DMS153 (cell line): ENCODE measurements at regions not wholly inside any gene's neighbourhood (a gene's known extent, or its start where the extent isn't known, plus 50 kb on each side); places are given as distances from the start of the nearest gene placed in this dataset.
A peak's percentile ranks its signal among the peaks of the same experiment; 100 is the strongest.

ENCODE experiments used
- DNase-seq: peaks from one replicate; lab custom pipeline; 2025; lab: John Stamatoyannopoulos, UW

- peak; percentile 74 for DNase-seq
Measured at GRCh38 chr10:57015595-57016318, 654.7 kb upstream of the ZWINT start.

- no peak for DNase-seq
Measured at GRCh38 chr10:57015187-57015586, 654.1 kb upstream of the ZWINT start.

- no peak for DNase-seq
Measured at GRCh38 chr10:57014758-57015157, 653.7 kb upstream of the ZWINT start.

- DNase-seq: no peak
Measured at GRCh38 chr10:57008189-57008588, 647.1 kb upstream of the ZWINT start.

- no peak for DNase-seq
Measured at GRCh38 chr10:56991591-56992069, 630.6 kb upstream of the ZWINT start.

GRCh38 chr10:56975513-56975912 lies 614.5 kb upstream of the ZWINT start:
- no peak for DNase-seq

DNA sequence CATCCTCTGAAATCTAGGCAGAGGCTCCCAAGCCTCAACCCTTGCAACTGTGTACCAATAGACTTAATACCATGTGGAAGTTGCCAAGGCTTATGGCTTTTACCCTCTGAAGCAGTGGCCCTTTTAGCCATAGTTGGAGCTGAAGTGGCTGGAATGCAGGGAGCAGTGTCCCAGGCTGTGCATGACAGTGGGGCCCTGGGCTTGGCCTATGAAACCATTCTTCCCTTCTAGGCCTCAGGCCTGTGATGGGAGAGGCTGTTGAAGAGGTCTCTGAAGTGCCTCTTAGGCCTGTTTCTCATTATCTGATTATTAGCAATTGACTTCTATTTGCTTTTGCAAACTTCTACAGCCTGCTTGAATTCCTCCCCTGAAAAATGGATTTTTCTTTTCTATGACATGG lies 612.7 kb upstream of the ZWINT start:
- no peak for DNase-seq

- no peak for DNase-seq
Measured at GRCh38 chr10:56943221-56943755, 582.2 kb upstream of the ZWINT start.

- no peak for DNase-seq
Measured at GRCh38 chr10:56934515-56934914, 573.5 kb upstream of the ZWINT start.

DNA sequence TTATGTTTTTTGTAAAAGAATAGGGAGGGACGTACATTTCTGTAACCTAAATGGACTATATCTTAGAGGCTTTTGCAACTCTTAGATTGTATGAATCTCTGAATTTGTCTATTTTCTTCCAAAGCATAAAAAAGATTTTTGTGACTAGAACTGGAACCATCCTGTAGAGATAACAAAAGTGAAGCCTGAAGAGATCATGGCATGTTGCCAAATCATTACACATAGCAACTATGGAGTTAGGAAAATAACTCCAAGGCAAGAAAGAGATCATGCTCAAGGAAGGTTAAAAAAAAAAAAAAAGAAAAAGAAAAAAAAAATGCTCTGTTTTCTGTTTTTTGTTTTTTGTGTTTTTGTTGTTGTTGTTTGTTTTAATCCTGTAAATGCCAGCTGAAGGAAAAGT lies 567.7 kb upstream of the ZWINT start:
- DNase-seq: no peak

GRCh38 chr10:56927701-56928100 lies 566.6 kb upstream of the ZWINT start:
- DNase-seq: no peak

DNA sequence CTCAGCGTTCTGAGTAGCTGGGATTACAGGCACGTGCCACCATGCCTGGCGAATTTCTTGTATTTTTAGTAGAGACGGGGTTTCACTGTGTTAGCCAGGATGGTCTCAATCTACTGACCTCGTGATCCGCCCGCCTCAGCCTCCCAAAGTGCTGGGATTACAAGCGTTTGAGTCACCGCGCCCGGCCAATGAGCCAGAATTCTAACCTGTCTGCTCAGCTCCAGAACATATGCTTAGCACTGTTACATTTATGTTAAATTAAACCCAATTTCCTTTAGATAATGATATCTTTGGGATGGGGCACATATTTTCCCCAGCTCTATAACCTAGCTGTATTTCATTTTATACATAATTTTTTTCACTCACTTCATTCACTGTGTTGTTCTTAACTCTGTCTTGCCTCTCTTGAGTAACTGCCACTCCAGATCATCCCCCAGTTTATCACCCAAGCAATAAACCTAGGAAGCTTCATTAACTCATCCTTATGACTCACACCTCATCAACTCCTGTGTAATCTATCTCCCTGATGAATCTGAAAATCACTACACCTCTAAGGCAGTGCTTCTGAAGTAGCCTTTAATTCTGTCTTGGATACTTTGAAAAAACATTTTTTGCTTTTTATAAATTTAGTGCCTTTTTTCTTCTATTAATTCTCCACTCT lies 559.7 kb upstream of the ZWINT start:
- DNase-seq: no peak

DNA sequence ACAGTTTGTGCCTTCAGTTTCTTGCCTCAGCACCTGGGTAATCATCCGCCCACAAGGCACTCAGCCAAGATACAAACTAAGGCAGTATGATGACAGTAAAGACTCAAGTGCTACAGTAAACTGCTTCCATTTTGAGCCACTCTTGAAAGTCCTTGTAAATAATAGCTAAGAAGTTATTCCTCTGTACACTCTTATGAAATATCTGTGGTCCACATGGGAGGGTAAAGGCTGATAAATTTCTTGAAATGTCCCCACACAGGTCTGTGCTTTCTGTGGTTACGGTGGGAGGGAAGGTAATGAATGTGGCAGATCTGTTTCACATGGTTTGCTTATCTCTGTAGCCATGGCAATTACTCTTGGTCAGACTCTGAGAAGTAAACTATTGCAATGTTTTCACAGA lies 551.0 kb upstream of the ZWINT start:
- DNase-seq: no peak

DNA sequence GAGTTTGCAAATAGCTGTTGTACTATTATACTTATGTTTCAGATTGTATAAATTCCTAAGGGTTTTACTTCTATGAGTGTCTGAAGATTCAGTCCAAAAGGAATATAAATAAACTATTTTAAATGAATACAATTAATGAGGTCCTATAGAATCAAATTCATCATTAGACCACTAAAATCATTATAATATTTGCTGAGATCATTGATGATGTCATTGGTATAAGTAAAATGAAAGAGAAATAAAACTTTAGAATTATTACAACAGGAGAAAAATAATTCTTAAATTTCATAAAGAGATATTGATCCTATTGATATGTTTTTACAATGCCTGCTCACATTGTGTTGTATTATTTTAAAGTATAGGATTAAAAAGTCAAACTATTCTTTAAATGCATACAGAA lies 544.0 kb upstream of the ZWINT start:
- no peak for DNase-seq

DNA sequence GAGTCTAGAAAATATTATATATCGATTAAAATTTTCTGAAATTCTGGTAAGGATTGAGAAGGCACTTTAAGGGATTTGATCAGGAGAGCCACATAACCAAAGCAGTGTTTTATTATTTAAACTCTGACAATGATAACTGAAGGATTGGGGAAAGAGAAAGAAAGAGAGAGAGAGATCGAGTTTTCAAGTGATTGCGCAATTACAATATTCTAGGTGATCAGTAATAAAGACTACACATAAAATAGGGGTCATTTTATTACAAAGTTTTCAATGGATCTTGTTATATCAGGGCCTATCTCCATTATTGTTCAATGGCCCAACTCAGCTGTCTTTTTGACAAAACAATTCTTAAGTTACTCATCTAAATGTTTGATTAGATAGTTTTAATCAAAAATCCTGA lies 541.5 kb upstream of the ZWINT start:
- no peak for DNase-seq

DNA sequence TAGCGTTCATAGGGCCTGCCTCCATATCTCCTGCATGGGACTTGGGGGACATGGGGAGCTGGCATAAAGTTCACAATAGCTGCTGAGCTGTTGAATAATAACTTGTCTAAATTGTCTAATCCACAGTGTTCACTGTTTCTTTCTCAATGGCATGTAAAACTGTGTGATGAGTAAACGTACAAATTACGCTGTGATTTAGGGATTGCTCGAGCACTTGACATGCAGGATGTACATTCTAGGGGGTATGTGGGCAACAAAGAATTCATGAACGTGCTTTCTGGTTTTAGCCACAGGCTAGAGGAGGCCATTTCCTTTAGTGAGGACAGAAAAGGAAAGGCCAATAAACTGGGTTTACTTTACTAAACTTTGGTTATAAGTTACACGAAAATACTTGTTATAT lies 534.2 kb upstream of the ZWINT start:
- DNase-seq: no peak

- peak; percentile 79 for DNase-seq
Measured at GRCh38 chr10:56881218-56881617, 520.2 kb upstream of the ZWINT start.

GRCh38 chr10:56880606-56881005 lies 519.5 kb upstream of the ZWINT start:
- DNase-seq: peak; percentile 18

GRCh38 chr10:56874950-56875349 lies 513.9 kb upstream of the ZWINT start:
- DNase-seq: peak; percentile 6

GRCh38 chr10:56871160-56871668 lies 510.2 kb upstream of the ZWINT start:
- DNase-seq: no peak

- DNase-seq: no peak
Measured at GRCh38 chr10:56867236-56867635, 506.2 kb upstream of the ZWINT start.

DNA sequence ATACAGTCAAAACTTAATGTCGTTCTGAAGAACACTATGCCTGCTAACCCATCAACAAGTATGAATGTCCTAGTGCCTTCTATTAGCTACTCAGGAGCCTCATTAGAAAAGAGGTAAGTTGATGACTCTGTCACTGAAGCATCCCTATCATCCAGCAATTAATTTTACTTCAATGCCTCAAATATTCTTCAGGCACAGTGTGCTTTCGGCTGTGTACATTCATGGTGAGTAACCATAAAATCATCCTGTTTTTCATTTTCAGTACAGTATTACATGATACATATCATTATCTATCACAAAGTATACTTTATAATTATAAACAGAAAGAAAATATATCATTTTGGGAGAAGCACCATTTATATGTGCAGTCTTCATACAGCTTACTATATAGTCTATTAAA lies 495.5 kb upstream of the ZWINT start:
- no peak for DNase-seq

GRCh38 chr10:56844978-56845529 lies 484.0 kb upstream of the ZWINT start:
- DNase-seq: no peak
